ENCODE measurements at regions not wholly inside any gene's neighbourhood (a gene's known extent, or its start where the extent isn't known, plus 50 kb on each side); places are given as distances from the start of the nearest gene placed in this dataset.

DNA sequence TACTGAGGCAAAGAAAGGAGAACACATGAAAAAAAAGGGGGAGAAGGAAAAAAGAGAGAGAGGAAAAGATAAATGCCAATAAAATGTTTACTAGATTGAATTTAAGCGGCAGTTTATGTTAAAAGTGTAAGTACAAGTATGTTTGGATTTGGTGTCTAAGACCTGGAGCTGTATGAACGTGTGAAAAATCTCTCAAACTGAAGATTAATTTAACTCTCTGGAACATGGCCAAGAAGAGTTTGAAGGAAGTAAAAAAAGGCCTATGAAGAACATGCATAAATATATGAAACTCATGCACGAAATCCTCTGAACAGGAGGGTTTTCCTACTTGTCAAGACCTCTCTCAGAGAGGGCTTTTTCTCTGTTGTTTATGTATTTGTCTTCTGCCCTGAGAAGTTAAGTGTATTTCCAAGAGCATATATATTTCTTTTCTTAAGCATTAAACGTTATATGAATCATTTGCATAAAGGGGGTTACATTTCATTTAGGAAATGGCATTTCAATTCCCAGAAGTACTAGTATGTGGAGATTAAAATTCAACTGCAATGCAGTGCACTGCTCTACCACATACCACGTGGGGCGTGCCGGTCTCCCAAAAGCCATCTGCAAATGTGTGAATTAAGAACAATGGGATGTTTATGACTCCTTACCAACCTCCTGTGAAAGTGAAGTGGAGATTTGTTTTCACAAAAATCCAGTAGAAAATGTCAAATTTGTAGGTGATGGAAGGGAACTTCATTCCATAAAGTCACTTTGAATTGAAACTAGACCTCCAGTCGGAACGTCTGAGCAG, 281.1 kb upstream of the TRIB2 start:
- no peak overlapping the region for H3K9ac ChIP-seq (ENCODE audit: low read length)
- no peak overlapping the region for H3K27ac ChIP-seq (ENCODE audit: low read length)
- H3K9me3 ChIP-seq (ENCODE audit: insufficient read depth, low read length): no peaks in the 10 kb centered on the region
- no peak overlapping the region for H2AFZ ChIP-seq (ENCODE audit: low read depth, low read length)
- TF ChIP-seq EZH2phosphoT487 (IDR thresholded peaks at IDR 0.05; ENCODE audit: low read depth): no peak
- TF ChIP-seq CTCF (IDR thresholded peaks at IDR 0.05; ENCODE audit: low read depth, low read length): no peak
- H3K27me3 ChIP-seq (ENCODE audit: low read depth, low read length): peaks cover 4% of the 10 kb centered on the region; the same call in 1 of the 2 replicates
- H3K4me1 ChIP-seq (ENCODE audit: low read length): peaks cover 2% of the 10 kb centered on the region; the same call in 1 of the 2 replicates
- H3K79me2 ChIP-seq (ENCODE audit: low read length): no peaks in the 10 kb centered on the region
- no peak overlapping the region for H3K4me2 ChIP-seq (ENCODE audit: low read length)
- no peaks in the 10 kb centered on the region for H3K36me3 ChIP-seq (replicated peaks; ENCODE audit: low read depth, low read length)
- H3K4me3 ChIP-seq (ENCODE audit: low read length): no peak overlapping the region
- no peaks in the 10 kb centered on the region for H4K20me1 ChIP-seq (ENCODE audit: insufficient read depth, low read length)

- Histone ChIP-seq H3K27ac (ENCODE audit: low read length) (no peak overlapping the region), H3K36me3 (replicated peaks; ENCODE audit: low read depth, low read length) (no peaks in the 10 kb centered on the region), H3K27me3 (ENCODE audit: low read depth, low read length) (peaks cover 4% of the 10 kb centered on the region; the same call in 1 of the 2 replicates), H3K9me3 (ENCODE audit: insufficient read depth, low read length) (no peaks in the 10 kb centered on the region), H3K4me1 (ENCODE audit: low read length) (no peaks in the 10 kb centered on the region), H2AFZ (ENCODE audit: low read depth, low read length) (no peak overlapping the region), H4K20me1 (ENCODE audit: insufficient read depth, low read length) (no peaks in the 10 kb centered on the region), H3K79me2 (ENCODE audit: low read length) (no peaks in the 10 kb centered on the region), H3K4me3 (ENCODE audit: low read length) (no peak overlapping the region), H3K4me2 (ENCODE audit: low read length) (no peak overlapping the region), H3K9ac (ENCODE audit: low read length) (no peak overlapping the region)
- TF ChIP-seq EZH2phosphoT487 (IDR thresholded peaks at IDR 0.05; ENCODE audit: low read depth): no peak
- no peak for TF ChIP-seq CTCF (IDR thresholded peaks at IDR 0.05; ENCODE audit: low read depth, low read length)
Observed at GRCh38 chr2:12436483-12436882, 280.3 kb upstream of the TRIB2 start.

GRCh38 chr2:12436935-12437561, 279.7 kb upstream of the TRIB2 start:
- no peaks in the 10 kb centered on the region for H3K4me1 ChIP-seq (ENCODE audit: low read length)
- no peaks in the 10 kb centered on the region for H3K9me3 ChIP-seq (ENCODE audit: insufficient read depth, low read length)
- H2AFZ ChIP-seq (ENCODE audit: low read depth, low read length): no peak overlapping the region
- TF ChIP-seq CTCF (IDR thresholded peaks at IDR 0.05; ENCODE audit: low read depth, low read length) (no peak), EZH2phosphoT487 (IDR thresholded peaks at IDR 0.05; ENCODE audit: low read depth) (no peak)
- H3K27me3 ChIP-seq (ENCODE audit: low read depth, low read length): peaks cover 4% of the 10 kb centered on the region; the same call in 1 of the 2 replicates
- H3K79me2 ChIP-seq (ENCODE audit: low read length): no peaks in the 10 kb centered on the region
- no peak overlapping the region for H3K27ac ChIP-seq (ENCODE audit: low read length)
- no peaks in the 10 kb centered on the region for H4K20me1 ChIP-seq (ENCODE audit: insufficient read depth, low read length)
- H3K4me3 ChIP-seq (ENCODE audit: low read length): no peak overlapping the region
- no peak overlapping the region for H3K4me2 ChIP-seq (ENCODE audit: low read length)
- no peaks in the 10 kb centered on the region for H3K36me3 ChIP-seq (replicated peaks; ENCODE audit: low read depth, low read length)
- H3K9ac ChIP-seq (ENCODE audit: low read length): no peak overlapping the region

GRCh38 chr2:12440731-12441130, 276.0 kb upstream of the TRIB2 start:
- Histone ChIP-seq H3K79me2 (ENCODE audit: low read length) (no peaks in the 10 kb centered on the region), H2AFZ (ENCODE audit: low read depth, low read length) (no peak overlapping the region), H3K4me1 (ENCODE audit: low read length) (no peaks in the 10 kb centered on the region), H3K9me3 (ENCODE audit: insufficient read depth, low read length) (no peaks in the 10 kb centered on the region), H3K27ac (ENCODE audit: low read length) (no peak overlapping the region), H3K4me2 (ENCODE audit: low read length) (no peak overlapping the region), H4K20me1 (ENCODE audit: insufficient read depth, low read length) (no peaks in the 10 kb centered on the region), H3K36me3 (replicated peaks; ENCODE audit: low read depth, low read length) (no peaks in the 10 kb centered on the region), H3K9ac (ENCODE audit: low read length) (no peak overlapping the region), H3K4me3 (ENCODE audit: low read length) (no peak overlapping the region), H3K27me3 (ENCODE audit: low read depth, low read length) (no peaks in the 10 kb centered on the region)
- TF ChIP-seq CTCF (IDR thresholded peaks at IDR 0.05; ENCODE audit: low read depth, low read length): no peak
- TF ChIP-seq EZH2phosphoT487 (IDR thresholded peaks at IDR 0.05; ENCODE audit: low read depth): no peak
